NCI-H82 (cell line): ENCODE measurements at regions not wholly inside any gene's neighbourhood (a gene's known extent, or its start where the extent isn't known, plus 50 kb on each side); places are given as distances from the start of the nearest gene placed in this dataset.

Experiments used
- DNase-seq: peaks from one replicate; lab custom pipeline; 2025; lab: John Stamatoyannopoulos, UW

- DNase-seq = no peak
Observed at GRCh38 chr10:14468023-14468441, 137.3 kb upstream of the FRMD4A start.

DNA sequence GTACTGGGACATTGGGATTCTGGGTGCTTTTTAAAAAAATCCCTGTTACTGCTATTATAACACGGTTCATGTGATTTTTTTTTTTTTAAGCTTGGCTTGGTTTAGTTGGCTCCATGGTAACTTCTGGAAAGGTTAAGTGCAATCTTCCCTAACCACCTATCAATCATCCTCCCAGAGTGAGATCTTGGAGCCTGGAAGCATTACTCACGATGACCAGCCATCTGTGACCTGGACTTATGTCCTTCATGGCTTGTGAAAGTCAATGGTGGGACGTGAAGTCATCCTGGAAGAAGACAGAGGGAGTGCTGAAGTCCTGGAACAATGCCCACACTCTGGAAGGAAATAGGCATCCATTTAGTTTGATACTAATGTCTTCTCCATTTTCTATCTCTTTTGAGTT lies 135.5 kb upstream of the FRMD4A start:
- DNase-seq = peak; percentile 5

GRCh38 chr10:14460447-14460846 lies 129.7 kb upstream of the FRMD4A start:
- no peak for DNase-seq

DNA sequence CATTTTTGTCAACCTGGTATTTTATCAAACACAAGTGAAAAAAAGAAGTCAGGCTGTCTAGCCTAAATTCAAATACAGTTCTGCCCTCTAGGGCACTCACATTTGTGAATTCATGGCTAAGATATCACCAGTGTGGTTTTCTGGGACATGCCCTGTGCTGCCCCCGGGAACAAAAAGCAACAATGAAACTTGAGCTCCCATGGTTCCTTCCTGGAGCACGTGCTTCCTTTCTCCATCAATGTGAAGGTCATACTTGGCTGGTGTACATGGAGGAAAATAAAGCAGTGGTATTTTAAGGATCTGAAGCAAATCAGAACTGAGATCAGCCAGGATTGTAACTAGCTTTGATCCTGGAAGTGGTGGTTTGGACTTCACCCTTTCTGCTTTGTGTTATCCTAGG lies 128.9 kb upstream of the FRMD4A start:
- no peak for DNase-seq

DNA sequence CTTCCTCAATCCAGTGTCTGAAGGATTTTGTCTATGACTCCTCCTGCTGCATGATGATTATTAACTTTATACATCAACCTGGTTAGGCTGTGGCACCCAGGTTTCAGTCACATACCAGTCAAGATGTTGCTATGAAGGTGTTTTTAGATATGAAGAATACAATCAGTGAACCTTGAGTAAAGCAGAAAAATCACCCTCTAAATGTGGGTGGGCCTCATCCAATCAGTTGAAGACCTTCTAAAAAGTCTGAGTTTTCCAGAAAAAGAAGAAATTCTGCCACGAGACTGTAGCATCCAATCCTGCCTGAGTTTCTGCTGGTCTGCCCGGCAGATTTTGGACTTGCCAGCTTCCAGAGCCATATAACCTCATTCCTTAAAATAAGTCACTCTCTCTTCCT lies 126.1 kb upstream of the FRMD4A start:
- no peak for DNase-seq

GRCh38 chr10:14456218-14456869 lies 125.6 kb upstream of the FRMD4A start:
- DNase-seq = no peak

DNA sequence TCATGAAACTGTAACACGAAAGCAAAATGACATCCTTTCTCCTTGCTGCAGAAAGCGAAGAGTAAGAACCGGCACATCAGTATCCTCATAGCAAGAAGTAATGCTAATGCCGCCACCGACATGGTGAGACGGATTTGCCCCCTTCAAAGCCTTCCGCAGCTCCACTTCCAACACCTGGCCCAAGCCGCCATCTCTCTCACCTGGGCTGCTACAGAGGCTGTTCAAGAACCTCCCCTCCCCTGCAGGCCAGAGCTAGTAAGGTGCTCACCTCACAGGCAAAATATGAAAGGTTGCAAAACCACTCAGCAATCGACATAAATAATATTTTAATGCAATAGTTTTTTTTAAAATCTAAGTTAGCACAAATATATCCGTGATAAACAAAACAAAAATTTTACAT lies 123.9 kb upstream of the FRMD4A start:
- no peak for DNase-seq

GRCh38 chr10:14454206-14454605 lies 123.5 kb upstream of the FRMD4A start:
- no peak for DNase-seq

- no peak for DNase-seq
Observed at GRCh38 chr10:14453593-14453992, 122.9 kb upstream of the FRMD4A start.

DNA sequence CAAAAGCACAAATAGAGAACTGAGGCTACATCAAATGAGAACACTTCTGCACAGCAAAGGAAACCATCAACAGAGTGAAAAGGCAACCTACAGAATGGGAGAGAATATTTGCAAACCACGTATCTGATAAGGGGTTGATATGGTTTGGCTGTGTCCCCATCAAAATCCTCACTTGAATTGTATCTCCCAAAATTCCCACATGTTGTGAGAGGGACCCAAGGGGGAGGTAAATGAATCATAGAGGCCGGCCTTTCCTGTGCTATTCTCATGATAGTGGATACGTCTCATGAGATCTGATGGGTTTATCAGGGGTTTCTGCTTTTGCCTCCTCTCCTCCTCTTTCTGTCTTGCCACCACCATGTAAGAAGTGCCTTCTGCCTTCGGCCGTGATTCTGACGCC lies 120.6 kb upstream of the FRMD4A start:
- no peak for DNase-seq

- DNase-seq = no peak
Observed at GRCh38 chr10:14450041-14450491, 119.3 kb upstream of the FRMD4A start.

GRCh38 chr10:14449293-14449815 lies 118.6 kb upstream of the FRMD4A start:
- no peak for DNase-seq

- DNase-seq = no peak
Observed at GRCh38 chr10:14448197-14448990, 117.7 kb upstream of the FRMD4A start.

DNA sequence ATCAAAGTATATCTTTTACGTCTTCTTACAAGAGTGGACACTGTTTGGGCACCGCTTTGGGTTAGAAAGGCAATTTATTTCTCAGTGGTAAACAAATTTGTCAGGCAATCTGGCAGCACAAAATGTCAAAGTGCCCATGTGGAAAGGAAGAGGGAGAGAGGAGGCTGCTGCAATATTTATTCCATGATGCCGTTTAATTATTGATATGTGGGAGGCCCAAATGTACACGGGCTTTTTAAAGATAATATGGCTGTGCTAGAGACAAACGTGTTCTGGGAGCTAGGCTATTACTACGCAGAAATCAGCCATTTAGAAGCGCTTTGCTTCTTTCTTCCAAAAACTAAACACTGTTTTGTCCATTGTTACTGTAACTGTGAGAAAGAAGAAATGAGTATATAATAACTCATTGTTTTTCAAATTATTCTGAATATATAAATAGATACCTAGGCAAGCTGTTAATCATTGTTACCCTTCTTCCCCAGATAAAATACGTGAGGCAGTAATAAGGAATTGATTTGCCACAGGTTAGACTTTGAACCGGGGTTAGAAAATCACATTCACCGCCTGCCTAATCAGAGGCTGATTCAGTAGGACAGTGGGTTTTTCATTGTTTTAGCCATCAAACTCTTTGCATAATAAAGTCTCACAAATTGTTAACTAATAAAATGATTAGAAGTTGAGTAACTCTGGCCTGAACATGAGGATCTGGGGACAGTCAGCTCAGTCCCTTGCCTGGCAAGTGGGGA lies 116.5 kb upstream of the FRMD4A start:
- no peak for DNase-seq

GRCh38 chr10:14439451-14440259 lies 108.9 kb upstream of the FRMD4A start:
- DNase-seq = no peak

GRCh38 chr10:14438576-14438975 lies 107.9 kb upstream of the FRMD4A start:
- DNase-seq = no peak

GRCh38 chr10:14438057-14438456 lies 107.3 kb upstream of the FRMD4A start:
- DNase-seq = peak; percentile 4

DNA sequence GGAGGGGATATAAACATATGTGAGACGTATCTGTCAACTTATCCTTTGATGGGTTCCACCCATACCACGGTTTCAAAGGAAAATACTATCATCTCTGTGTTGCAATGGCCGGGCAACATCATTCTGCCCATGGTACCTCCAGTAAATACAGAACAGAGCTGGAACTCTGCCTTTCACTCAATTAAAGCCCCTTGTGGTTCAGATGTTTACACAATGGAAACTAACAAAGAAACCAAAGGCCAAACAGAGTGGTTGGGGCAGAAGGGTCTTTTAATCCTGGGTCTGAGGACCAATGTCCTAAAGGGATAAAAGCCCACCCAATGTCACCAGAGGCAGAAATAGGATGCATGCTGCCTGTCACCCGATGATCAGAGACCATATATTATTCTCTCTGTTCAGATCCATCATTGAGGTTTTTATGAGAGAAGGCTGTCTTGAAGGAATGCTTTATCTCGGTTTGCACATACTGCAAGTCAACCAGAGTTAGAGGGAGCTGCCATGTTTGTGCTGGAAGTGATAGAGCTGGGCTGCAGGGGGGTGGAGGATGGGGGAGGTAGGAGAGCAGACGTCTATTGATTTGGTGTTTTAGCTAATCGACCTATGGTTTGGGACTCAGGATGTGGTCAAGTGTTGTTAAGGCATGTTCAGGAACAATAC lies 105.4 kb upstream of the FRMD4A start:
- DNase-seq = no peak

DNA sequence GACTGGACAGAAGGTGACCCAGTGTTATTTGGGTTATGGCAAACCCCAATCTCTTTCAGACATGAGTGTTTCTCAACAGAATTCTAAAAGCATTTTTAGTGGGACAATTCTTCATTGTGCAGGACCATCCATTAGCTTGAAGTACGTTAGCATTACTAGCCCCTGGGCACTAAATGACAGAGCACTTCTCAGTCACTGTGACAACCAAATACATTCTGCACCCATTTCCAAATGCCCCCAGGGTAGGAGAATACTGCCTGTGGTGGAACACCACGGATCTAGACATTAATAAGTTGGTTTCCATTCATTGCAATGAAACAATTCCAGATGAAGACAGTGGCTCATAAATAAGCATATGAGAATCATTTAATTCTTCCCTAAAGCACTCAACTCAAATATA lies 102.4 kb upstream of the FRMD4A start:
- DNase-seq = no peak

- DNase-seq = peak; percentile 11
Observed at GRCh38 chr10:14431868-14432267, 101.1 kb upstream of the FRMD4A start.

DNA sequence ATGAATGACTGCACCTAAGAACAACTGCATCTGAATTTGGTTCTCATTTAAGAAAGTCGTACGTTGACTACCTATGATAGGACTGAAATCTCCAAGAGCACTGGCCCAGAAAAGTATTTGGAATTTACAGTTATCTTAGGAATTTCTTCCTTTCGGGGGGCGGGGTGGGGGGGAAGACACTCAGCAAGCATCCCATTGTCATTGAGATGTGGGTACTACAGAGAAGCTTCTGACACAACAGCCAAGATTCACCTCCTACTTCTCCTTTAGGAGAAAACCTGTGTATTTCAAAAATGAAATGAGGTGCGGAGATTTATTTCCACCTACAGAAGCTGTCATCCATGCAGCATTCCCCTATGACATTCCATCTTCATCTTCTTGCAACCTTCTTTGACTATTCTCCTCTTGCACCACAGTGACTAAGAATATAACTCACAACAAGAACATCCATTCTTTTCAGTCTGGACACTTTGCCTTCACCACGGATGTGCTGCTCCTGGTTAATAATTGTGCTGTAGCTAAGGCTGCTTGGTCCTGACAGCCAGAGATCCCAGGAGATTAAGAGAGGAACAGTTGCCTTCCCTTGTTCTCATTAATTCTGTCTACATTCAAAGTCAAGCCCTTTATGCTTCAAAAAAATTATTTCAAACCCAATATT lies 98.4 kb upstream of the FRMD4A start:
- DNase-seq = no peak
